HT-29 (cell line): ENCODE measurements at regions not wholly inside any gene's neighbourhood (a gene's known extent, or its start where the extent isn't known, plus 50 kb on each side); places are given as distances from the start of the nearest gene placed in this dataset.

Experiments used
- DNase-seq: peaks from one replicate; pipeline ENCODE4 v3.0.0-alpha.2; 2015; ENCODE audit warnings: low spot score

DNA sequence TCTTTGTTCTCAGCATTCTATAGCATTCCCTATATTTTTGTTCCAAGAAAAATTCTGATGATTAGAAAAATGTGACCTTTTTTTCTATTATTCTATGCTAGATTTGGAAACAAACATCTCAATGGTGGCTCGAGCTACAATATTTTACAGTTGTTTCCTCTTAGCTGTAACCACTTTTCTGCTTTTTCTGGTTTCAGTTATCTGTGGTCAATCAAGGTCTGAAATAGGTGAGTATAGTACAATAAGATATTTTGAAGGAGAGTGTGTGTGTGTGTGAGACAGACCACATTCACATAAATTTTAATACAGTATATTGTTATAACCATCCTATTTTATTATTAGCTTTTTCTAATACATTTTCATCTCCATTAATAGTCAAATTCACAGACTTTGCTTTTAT, 564.5 kb upstream of the GHITM start:
- no peak for DNase-seq

DNA sequence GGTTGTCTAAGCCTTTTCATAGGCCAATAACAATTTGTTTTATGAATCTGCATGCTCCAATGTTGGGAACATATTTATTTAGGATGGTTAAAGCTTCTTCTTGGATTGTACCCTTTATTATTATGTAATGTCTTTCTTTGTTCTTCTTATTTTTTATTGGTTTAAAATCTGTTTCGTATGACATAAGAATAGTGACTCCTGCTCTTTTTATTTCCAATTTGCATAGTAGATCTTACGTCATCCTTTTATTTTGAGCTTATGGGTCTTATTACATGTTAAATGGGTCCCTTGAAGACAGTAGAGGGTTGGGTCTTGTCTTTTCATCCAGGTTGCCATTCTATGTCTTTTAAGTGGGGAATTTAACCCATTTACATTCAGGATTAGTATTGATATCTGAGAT, 561.9 kb upstream of the GHITM start:
- no peak for DNase-seq

DNA sequence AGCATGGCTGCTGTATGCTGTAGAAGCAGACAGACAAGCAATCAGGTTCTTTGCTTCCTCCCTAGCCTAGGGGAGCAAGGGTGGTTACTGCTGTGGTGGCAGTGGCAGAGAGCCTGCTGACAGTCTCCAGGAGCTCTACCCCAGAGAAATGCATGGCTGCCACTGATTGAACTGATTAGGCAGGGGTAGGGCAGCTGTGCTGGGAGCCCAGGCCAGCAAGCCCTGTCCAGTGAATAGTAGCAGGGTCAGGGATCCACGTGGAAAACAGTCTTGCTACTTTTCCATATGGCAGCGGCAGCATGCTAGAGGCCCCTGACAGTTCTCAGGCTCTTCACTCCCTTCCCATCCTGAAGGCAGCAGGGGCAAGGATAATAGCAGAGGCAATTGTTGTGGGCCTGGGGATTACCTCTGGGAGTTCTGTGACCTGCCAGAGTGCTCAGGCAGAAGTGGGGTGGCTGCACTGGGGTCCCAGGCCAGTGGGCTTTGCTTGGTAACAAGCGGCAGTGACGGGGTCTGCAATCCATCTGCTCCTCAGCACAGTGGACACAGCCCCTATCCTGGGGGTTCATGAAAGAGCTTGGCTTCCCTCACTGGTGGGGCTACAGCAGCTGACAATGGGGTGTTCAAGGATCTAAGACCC, 558.8 kb upstream of the GHITM start:
- DNase-seq, result no peak

DNA sequence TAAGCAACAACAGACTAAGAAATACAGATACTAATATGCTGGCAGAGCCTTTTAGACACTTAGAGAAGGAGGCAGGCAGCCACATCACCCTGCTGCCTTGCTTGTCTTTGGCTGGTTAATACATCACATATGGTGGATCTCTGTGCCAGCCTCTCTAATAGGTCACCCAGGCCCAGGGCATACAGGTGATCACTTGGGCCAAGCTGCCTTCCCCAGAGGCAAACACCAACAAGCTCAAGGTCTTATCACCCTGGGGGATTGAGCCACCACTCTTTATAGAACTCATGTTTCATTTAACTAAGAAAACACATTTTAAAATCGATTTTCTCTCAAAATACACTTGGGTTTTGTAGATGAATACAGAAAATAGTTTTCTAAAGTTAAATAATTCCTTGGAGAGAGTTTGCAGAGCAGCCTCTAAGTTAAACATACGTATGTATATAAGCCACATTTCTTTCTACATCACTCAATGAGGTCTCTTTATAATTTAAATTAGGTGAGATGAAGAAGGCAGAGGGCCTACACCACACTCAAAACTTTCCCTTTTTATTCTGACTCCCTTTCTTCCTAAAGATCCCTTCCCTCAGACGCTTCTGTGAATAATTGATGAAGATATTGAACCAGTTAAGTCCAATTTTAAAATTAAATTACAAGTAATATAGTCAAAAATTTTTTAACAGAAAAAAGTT, 556.8 kb upstream of the GHITM start:
- no peak for DNase-seq

DNA sequence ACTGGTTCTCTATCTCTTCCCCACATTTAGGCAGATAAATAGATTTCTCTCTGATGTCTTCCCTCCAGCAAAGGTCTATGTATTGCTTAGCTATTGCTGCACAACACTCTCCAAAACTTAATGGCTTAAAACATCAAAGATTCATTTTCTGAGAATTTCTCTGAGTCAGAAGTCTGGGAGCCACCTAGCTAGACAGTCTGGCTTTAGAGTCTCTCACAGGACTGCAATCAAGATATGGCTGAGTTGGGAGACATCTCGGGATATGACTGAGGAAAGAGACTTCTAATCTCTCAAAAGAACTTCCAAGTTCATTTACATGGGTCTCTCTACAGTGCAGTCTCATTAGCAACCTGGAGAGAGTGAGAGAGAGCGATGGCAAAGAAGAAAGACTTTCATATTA, 553.6 kb upstream of the GHITM start:
- no peak for DNase-seq

DNA sequence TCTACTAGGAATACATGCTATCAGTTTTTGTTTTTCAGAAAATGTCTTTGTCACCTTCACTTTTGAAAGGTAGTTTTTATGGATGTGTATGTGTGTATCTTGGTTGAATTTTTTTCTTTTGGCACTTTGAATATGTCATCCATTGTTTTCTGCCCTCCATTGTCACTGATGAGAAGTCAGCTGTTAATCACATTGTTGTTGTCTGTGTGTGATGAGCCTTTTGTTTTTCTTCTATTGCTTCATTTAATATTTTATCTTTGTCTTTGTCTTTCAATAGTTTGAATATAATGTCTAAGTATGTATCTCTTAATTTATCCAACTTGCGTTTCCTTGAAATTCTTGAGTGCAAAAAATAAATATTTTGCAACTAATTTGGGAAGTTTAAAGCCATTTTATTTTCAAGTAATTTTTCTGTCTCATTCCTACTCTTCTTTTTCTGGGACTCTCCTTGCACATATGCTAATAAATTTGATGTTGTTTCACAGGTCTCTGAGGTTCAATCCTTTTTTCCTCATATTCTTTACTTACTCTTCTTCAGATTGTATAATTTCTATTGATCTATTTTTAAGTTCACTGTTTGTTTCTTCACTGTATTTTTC, 546.9 kb upstream of the GHITM start:
- DNase-seq, result no peak

DNA sequence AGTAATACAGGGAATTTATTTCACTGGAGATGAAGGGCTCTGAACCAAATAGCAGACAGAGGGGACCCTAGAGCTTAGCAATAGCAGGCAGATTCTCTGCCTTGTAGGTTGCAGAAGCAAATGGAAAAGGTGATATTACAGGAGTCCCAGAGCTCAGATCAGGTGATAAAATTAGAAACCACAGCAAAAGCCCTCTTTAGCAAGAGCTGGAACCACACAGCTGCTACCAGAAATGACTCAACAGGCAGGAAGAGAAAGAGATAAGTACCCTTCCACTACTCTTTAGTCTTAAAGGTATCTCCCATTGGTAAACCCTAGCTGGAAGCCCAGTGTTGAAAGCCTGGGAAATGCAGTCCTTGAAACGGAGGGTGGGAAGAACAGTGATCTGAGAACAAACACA, 535.6 kb upstream of the GHITM start:
- no peak for DNase-seq

DNA sequence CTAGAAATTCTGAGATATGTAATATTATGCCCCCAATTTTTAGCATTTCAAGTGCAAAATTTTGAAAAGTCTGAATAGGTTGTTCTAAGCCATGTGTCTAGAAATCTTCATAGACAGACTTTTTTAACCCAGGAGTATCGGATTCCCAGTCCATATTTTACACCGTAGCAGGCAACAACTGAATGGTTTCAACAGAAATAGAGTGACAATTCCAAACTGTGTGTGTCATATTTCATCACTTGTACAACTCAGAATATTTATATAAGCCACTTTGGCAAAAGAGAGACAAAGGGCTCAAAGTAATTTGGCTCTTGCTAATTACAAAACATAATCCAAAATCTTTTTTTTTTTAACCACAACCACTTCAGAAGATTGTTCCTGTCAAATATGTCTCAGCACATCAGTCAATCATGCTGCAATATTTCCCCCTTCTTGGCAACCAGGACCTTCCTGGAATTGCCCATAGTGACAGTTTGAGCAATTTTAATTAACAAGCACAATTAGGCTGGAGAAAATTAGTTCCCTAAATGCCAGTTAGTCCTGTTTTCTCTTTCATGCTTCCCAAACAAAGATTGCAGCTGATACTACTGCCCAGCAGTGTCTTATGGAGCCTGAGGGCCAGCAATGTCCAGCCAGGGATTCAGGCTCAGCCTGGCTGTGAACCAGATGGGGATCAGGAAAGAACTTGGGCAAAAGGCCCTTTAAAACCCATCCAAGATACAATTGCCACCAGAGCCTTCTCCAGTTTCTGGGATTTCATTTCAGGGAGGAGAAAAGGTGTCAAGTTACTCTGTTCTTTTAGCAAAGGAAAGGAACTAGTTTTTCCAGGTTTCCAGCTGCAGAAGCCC, 533.3 kb upstream of the GHITM start:
- no peak for DNase-seq

DNA sequence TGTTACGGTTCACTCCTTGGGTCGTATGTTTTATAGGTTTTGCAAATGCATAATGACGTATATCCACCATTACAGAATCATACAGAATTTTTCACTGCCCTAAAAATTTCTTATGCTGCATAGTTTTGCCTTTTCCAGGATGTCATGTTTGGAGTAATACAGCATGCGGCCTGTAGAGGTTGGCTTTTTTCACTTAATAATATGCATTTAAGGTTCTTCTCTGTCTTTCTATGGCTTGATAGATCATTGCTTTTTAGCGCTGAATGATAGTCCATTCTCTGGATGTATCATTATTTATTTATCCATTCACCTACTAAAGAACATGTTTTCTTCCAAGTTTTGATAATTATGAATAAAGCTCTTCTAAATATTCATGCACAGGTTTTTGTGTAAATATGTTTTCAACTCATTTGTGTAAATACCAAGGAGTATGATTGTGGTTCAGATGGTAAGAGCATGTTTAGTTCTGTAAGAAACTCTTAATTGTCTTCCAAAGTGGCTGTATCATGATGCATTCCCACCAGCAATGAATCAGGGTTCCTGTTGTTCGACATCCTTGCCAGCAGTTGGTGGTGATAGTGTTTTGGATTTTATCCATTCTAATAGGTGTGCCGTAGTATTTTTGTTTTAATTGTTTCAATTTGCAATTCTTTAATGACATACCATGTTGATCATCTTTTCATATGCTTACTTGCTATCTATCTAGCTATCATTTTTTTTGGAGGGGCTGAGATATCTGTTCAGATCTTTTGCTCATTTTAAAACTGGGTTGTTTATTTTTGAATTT, 531.2 kb upstream of the GHITM start:
- DNase-seq, result no peak

DNA sequence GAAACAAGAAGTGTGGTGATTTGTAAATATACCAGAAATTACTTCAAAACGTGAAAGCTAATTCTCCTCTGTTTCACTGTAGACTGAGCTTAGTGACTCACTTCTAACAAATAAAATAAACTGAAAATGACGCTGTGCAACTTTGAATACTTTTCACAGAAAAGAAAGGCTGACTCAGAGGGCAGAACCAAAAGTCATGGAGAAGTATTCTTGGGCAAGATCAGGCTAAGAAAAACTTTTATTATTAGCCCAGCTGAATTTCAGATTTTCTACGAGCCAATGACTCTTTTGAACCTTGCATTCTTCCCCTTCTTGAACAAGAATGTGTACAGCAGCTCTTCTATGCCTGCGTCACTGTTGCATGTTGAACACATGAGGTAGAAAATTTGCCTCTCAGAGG, 527.3 kb upstream of the GHITM start:
- no peak for DNase-seq

DNA sequence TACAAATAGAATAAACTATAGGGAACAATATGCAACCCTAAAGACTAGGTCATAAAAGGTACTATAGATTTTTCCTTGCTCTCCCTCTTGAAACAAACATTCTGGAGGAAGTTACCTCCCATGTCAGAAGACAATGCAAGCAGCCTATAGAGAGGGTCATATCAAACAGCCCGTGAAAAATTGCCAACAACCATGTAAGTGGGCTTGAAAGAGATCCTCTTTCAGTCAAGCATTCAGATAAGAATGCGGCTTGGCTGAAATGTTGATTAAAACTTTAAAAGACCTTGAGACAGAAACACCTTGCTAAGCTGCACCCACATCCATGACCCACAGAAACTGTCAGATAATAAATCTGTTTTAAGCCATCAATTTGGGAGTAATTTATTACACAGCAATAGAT, 526.6 kb upstream of the GHITM start:
- DNase-seq, result no peak

DNA sequence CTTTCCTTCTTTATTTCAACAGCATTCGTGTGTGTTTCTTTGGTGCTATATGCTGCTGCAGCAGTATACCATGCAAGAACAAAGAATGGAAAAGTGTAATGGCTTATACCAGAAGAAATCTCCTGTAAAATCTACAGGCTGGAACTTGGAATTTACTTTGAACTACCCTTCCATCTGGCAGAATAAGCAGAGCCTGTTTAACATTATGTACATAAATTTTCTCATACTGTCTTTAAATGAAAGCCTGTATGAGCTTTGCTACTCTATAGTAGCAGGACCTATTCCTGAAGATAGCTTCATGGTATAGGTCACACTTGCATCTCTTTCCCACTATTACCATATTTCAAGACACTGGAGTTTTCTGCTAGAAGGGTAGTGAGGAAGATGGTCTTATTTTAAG, 522.1 kb upstream of the GHITM start:
- no peak for DNase-seq

DNA sequence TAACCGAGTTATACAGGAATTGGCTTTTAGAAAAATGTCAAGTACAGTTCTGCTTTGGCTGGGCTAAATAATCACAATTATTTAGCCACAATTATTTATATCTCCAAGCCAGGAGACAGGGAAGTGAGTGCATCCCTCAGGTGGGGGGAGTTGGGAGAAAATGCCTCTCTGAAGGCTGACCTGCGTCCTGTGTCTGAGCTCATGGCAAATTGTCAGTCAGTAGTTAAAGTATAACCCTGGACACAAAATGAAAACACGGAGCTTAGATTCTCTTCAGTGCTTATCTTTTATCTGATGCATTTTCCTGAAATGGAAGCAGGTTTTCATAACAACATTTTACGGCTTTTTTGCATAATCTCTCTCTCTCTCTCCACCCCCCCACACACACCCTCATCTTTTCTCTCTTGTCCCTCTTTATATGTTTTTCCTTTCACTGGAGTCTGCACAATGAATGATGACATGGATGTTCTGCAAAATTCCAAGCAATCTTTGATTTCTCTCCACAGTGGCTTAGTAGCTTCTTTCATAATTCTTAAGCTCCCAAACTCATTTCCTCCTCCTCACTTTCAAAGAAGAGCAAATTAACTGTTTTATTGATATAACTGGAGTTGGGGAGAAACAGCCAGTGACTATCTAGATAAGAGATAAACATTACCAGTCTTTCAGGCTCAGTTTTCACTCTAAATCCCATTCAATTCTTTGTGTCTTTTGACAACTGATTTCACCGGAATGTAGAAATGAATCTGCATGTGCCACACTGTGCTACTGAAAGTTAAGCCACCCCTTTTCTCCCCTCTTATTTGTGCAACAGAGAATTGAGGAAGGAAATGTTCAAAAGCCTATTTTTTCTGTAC, 521.4 kb upstream of the GHITM start:
- no peak for DNase-seq

DNA sequence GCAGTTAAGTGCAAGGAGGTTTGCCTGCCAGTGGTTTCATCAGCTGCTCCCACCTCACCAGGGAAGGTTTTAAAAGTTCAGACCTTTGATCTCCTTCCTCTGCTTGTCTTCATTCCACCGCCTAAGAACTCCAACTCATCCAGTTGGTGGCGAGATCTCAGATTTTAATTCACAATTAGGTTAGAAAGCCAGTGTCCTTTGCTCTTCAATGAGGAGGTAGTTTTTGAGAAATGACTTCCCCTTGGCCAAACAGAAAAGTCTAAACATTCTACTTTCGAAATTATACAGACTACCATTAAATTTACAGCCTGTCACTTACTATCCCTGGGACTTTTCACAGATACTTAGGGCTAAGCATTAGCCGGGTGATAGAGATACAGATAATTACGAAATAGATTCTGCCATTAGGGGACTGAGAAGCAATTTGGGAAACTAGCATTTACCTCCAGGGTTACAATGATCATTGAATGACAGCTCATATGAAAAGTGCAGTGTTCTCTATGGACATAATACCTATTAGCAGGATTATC, 513.4 kb upstream of the GHITM start:
- DNase-seq, result no peak

DNA sequence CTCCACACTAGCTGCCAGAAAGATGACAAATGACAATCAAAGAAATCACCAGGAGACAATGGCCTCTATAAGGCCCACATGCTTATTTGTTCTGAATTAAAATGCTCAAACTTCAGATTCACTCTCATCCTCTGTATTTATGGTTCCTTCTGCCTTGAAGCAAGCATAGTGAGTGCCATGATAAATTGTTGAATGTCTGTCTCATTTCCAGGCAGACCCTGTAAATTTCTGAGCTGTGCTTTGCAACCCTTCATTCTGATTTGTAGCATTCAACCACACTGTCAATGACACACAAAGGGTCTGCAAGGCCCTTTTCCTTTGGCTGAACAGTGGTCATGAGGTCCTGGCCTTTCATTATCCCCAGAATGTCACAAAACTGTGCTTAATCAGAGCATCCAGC, 506.6 kb upstream of the GHITM start:
- DNase-seq, result no peak

DNA sequence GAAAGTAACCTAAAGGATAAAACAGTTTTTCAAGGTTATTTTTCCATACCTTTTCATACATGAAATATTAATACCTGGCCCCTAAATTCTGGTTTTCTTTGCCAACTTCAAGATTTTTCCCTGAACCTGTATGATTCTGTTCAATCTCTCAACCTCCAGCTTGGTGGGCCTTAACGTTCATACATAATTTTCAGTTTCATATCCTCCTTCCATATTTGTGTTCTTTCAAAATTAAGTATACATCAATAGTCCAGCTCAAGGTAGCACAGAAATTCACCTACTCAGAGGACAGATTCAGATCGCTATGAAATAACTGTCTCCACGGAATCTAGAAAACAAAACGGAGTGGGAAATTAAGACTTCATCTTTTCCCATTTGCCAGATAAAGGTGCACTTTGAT, 505.8 kb upstream of the GHITM start:
- no peak for DNase-seq

DNA sequence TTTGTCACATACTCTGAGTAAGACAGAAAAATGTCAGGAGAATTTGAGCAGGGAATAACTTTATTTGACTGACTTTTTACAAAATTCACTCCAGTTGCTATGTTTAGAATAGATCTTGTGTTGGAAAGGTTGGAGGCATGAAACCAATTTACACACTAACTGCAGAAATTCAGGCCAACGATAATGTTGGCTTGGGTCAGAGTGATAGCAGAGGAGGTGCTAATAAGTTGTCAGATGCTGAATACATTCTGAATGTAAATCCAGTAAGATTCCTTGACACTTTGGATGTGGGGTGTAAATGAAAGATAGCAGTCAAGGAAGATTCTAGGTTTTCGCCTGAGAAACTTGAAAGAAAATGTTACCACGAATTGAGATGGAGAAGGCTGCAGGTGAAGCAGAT, 502.5 kb upstream of the GHITM start:
- DNase-seq, result no peak

DNA sequence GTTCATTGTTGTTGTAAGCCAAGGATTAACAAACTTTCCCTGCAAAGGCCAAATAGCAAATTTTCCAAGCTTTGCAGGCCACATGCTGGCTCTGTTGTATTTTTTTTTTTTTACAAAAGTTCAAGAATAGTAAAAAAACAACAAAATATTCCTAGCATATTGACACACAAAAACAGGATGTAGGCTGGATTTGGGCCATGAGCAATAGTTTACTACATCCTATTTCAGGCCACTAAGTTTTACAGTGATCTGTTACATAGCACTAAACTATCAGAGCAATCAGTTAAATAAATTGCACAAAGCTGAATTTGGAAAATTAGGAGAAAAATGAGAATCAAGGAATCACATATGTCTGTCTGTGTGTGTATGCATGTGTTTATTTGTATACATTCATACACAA, 491.8 kb upstream of the GHITM start:
- no peak for DNase-seq

DNA sequence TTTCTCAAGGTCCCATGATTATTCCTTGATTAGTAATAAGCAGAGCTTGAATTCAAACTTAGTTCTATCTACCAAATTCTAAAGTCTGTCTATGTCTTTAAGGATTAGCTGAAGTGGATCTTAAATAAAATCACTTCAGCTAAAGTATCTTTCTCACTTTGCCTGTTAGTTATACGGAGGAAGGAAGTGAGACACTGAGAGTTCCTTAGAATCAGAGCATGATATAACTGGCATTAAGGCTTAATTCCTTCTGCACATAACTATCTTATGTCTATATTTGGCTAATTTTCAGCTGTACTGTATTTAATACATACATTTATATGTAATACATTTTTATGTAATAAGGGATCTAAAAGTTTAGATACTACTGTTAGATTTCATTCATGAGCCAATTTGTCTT, 491.1 kb upstream of the GHITM start:
- DNase-seq, result no peak

DNA sequence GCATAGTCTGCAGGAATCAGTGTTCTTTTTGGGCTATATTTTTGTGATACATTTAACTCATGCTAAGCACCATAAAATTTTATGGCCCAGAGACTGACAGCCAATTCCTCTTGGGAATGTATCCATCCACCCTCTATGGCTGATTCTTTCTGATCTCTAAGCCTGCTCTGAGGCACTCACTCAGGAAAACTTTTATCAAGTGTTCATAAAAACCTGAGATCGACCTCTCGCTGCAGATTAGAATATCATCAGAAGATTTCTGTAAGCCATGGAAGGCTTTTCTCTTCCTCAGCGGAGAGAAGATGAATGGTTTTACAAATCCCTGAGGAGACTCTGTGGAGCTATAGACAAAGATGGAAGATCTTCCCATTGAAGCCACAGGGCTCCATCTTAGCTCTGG, 489.8 kb upstream of the GHITM start:
- DNase-seq, result no peak

DNA sequence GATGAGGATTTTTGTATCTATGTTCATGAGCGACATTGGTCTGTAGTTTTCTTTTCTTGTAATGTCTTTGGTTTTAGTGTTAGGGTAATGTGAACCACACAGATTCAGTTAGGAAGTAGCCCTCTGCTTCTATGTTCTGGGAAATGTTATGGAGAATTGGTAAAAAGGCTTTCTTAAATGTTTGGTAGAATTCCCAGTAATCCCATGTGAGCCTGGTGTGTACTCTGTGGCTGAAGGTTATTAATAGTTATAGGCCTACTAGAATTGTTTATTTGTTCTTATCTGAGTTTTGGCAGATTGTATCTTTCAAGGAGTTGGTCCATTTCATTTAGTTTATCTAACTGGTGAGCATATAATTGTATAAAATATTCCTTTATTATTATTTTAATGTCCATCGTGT, 484.6 kb upstream of the GHITM start:
- no peak for DNase-seq
